HCT116 (cell line): ENCODE measurements at regions not wholly inside any gene's neighbourhood (a gene's known extent, or its start where the extent isn't known, plus 50 kb on each side); places are given as distances from the start of the nearest gene placed in this dataset.

Experiments used
- ATAC-seq: fragments of 200-7000 bp; cut with Tn5 transposase; 2 replicates; pipeline ENCODE4 v1.9.1; 2020; ENCODE audit warnings: mild to moderate bottlenecking, moderate library complexity
- BruUV-seq: library from RNA; stranded (reverse); fragments of 400-500 nt; replicated peaks from 2 replicates; lab custom pipeline; 2021; lab: Mats Ljungman, UMichigan
- CTCF ChIA-PET: fragments of 300-600 bp; sonication (Branson Sonifier 250); formaldehyde crosslinking; loops from one replicate; lab custom pipeline; 2021; ENCODE audit warnings: antibody characterized with exemption; lab: Charles Lee
- POLR2A ChIA-PET: fragments of 300-600, 350-600 bp; sonication (Branson Sonifier 250); formaldehyde crosslinking; loops from one replicate; lab custom pipeline; 2021; ENCODE audit warnings: antibody characterized with exemption; lab: Charles Lee
- RAD21 ChIA-PET, 2 experiments: fragments of 300-600 bp; sonication (Branson Sonifier 250); formaldehyde crosslinking; loops; one replicate each; lab custom pipeline; 2023; ENCODE audit warnings: low total read pairs in 2 of 2; ENCODE audit not compliant: uncharacterized antibody in 2 of 2, unreplicated experiment in 2 of 2, low non-redundant PET in 1 of 2; lab: Charles Lee
- DNase-seq: peaks from one replicate; pipeline ENCODE4 v3.0.0-alpha.2; 2010; ENCODE audit warnings: low read depth, low spot score
- H2AFZ ChIP-seq: fragments of 200-600 bp; shearing (Covaris generic), sonication (generic); 2 replicates; pipeline ENCODE4 v1.6.1; 2017; ENCODE audit warnings: low read depth, mixed run types, mixed read lengths, antibody characterized with exemption, low read length; ENCODE audit not compliant: poor library complexity, severe bottlenecking
- H3K27ac ChIP-seq: 2 replicates; pipeline ENCODE4 v1.5.1; 2012; ENCODE audit warnings: low read depth, low read length
- H3K27me3 ChIP-seq: fragments of 200-600 bp; sonication (generic); 2 replicates; pipeline ENCODE4 v1.6.1; 2016; ENCODE audit warnings: mixed run types, low read length, mixed read lengths; ENCODE audit not compliant: insufficient read depth
- H3K36me3 ChIP-seq, 2 experiments: fragments of 200-500 bp in 1 of 2; fragments of 200-600 bp in 1 of 2; sonication (Bioruptor generic) in 1 of 2; sonication (generic) in 1 of 2; 2 replicates each; pipeline versions ENCODE4 v1.5.1 to v1.6.1; 2014 to 2016; ENCODE audit warnings: low read length in 2 of 2, inconsistent platforms in 1 of 2, mixed read lengths in 1 of 2, mixed run types in 1 of 2; ENCODE audit not compliant: insufficient read depth in 2 of 2, control insufficient read depth in 1 of 2
- H3K4me1 ChIP-seq, 2 experiments: fragments of 200-600 bp in 1 of 2; sonication (generic) in 1 of 2; 2 replicates each; pipeline versions ENCODE4 v1.5.1 to v1.6.1; 2012 to 2017; ENCODE audit warnings: low read length in 2 of 2, inconsistent platforms in 1 of 2, mild to moderate bottlenecking in 1 of 2, mixed read lengths in 1 of 2, mixed run types in 1 of 2, moderate library complexity in 1 of 2; ENCODE audit not compliant: insufficient read depth in 2 of 2, control insufficient read depth in 1 of 2
- H3K4me2 ChIP-seq: fragments of 200-600 bp; sonication (generic); 2 replicates; pipeline ENCODE4 v1.6.1; 2017; ENCODE audit warnings: mixed run types, low read length, mixed read lengths
- H3K4me3 ChIP-seq, 2 experiments: fragments of 200-600 bp in 1 of 2; sonication (generic) in 1 of 2; replicated peaks in 1 of 2; 2 replicates each; pipeline ENCODE4 v1.5.1; 2011 to 2016; ENCODE audit warnings: low read length in 2 of 2, control low read depth in 1 of 2, low read depth in 1 of 2, mild to moderate bottlenecking in 1 of 2, mixed read lengths in 1 of 2, mixed run types in 1 of 2
- H3K79me2 ChIP-seq: fragments of 200-600 bp; sonication (generic); 2 replicates; pipeline ENCODE4 v1.6.1; 2017; ENCODE audit warnings: mild to moderate bottlenecking, mixed run types, low read length, moderate library complexity, mixed read lengths; ENCODE audit not compliant: insufficient read depth
- H3K9ac ChIP-seq: fragments of 200-600 bp; sonication (generic); 2 replicates; pipeline ENCODE4 v1.6.1; 2016; ENCODE audit warnings: low read length, mixed read lengths
- H3K9me2 ChIP-seq: fragments of 200-600 bp; sonication (generic), shearing (Covaris generic); 2 replicates; pipeline ENCODE4 v1.6.1; 2017; ENCODE audit warnings: mixed run types, mild to moderate bottlenecking, moderate library complexity; ENCODE audit not compliant: insufficient read depth
- H3K9me3 ChIP-seq, 2 experiments: fragments of 200-500 bp in 1 of 2; fragments of 200-600 bp in 1 of 2; sonication (Bioruptor generic) in 1 of 2; sonication (generic) in 1 of 2; 2 replicates each; pipeline ENCODE4 v1.6.1; 2014 to 2017; ENCODE audit warnings: low read length in 2 of 2, mixed read lengths in 2 of 2, inconsistent platforms in 1 of 2, low read depth in 1 of 2, mild to moderate bottlenecking in 1 of 2, mixed run types in 1 of 2, moderate library complexity in 1 of 2; ENCODE audit not compliant: control insufficient read depth in 1 of 2, insufficient read depth in 1 of 2
- H4K20me1 ChIP-seq: fragments of 200-600 bp; sonication (generic), shearing (Covaris generic); 2 replicates; pipeline ENCODE4 v1.6.1; 2017; ENCODE audit warnings: mixed run types, mild to moderate bottlenecking, moderate library complexity; ENCODE audit not compliant: insufficient read depth
- EGR1 ChIP-seq: IDR thresholded peaks from 2 replicates; pipeline ENCODE4 v1.6.1; 2012; ENCODE audit warnings: low read depth
- ELF1 ChIP-seq: IDR thresholded peaks from 2 replicates; pipeline ENCODE4 v1.6.1; 2012; ENCODE audit warnings: low read depth, borderline replicate concordance
- JUND ChIP-seq: IDR thresholded peaks from 2 replicates; pipeline ENCODE4 v1.6.1; 2012
- POLR2AphosphoS5 ChIP-seq: IDR thresholded peaks from 2 replicates; pipeline ENCODE4 v1.6.1; 2011; ENCODE audit warnings: mild to moderate bottlenecking, low read depth, low read length, moderate library complexity
- YY1 ChIP-seq: IDR thresholded peaks from 2 replicates; pipeline ENCODE4 v1.6.1; 2011; ENCODE audit warnings: low read length, low read depth, moderate library complexity, mild to moderate bottlenecking; ENCODE audit not compliant: insufficient replicate concordance; ENCODE audit errors: extremely low read depth
- intact Hi-C: fragments of 100-400 bp; cut with micrococcal nuclease; formaldehyde crosslinking; loops from 2 replicates; pipeline ENCODE4 v1.10.0; 2022
- TF ChIP-seq, protein P1 (sequence below): IDR thresholded peaks from 2 replicates; pipeline ENCODE4 v1.6.1; 2012

DNA sequence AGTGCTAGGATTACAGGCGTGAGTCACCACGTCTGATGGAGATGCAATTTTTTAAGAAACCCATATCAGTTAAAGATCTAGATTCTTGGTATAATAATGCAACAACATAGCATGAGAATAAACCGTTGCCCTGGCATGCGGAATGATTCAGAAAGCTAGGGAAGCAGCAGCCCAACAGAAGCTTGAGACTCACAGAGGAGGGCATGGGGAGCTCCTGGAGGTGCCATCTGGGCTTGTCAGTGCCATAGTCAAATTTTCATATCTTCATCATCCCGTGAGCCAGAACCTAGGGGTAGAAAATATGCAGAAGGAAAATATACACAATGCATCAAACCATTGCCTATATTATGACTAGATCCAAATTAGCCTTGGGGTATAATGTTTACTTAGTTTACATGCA, 118.7 kb upstream of the ADAMTS16 start:
- Histone ChIP-seq H3K4me2 (no peak overlapping the region), H4K20me1 (no peaks in the 10 kb centered on the region), H3K9me3 (no peaks in the 10 kb centered on the region), H3K27ac (no peak overlapping the region), H3K4me3 (no peak overlapping the region), H3K4me1 (no peaks in the 10 kb centered on the region), H3K27me3 (0 out of 2 replicates have a peak, but pooled peaks cover 8% of the 10 kb centered on the region)
- no peak for TF ChIP-seq ELF1
- TF ChIP-seq, all 23 proteins: peak for 0
- no peak overlapping the region for H3K9ac ChIP-seq
- ChIA-PET RAD21 (no interaction called here), POLR2A (no interaction called here), CTCF (no interaction called here)
- BruUV-seq = no TSS peak
- ATAC-seq = no peak
- no peaks in the 10 kb centered on the region for H3K9me2 ChIP-seq
- H3K79me2 ChIP-seq = no peaks in the 10 kb centered on the region
- DNase-seq = no peak
- no peak overlapping the region for H2AFZ ChIP-seq
- intact Hi-C loops = no loop called here
- no peaks in the 10 kb centered on the region for H3K36me3 ChIP-seq

DNA sequence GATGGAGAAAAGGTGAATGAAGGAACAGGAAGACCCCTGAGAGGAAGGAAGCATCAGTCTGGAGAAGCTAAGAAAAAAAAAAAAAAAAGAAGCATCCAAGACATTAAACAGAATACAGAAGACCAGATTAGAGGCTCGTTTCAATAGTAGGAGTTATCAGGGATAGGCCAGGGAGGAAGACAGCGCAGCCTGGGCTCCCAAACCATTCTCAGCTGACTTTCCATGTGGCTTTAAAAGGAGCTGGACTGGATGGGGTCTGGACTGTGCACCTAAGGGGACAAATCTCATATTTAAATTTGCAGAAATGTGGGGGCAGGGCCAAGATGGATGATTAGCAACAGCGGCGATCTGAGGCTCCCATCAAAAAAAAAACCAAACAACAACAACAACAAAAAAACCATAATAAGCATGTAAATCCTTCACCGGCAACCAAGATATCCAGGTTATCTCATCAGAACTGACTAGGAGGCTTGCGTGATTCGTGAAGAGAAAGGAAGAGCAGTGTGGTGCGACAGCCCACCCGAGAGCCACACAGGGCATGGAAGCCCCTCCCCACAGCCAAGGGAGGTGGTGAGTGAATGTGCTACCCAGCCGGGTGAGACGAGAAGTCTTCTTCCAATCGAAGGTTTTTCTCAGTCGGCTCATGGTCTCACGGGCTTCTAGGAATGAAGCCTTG, 114.9 kb upstream of the ADAMTS16 start:
- no peaks in the 10 kb centered on the region for H4K20me1 ChIP-seq
- TF ChIP-seq, protein P1, sequence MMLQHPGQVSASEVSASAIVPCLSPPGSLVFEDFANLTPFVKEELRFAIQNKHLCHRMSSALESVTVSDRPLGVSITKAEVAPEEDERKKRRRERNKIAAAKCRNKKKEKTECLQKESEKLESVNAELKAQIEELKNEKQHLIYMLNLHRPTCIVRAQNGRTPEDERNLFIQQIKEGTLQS = no peak
- TF ChIP-seq YY1 (no peak), EGR1 (no peak), POLR2AphosphoS5 (no peak), JUND (no peak)
- H3K4me1 ChIP-seq = no peaks in the 10 kb centered on the region
- POLR2A ChIA-PET = interaction anchor here (0.6 kb wide), 1 partner anchor 13 kb away, joined by 3 read pairs; no protein-coding TSS in a partner anchor
- no peak overlapping the region for H3K9ac ChIP-seq
- H3K9me2 ChIP-seq = no peaks in the 10 kb centered on the region
- no TSS peak for BruUV-seq
- ATAC-seq = no peak
- no peaks in the 10 kb centered on the region for H3K36me3 ChIP-seq
- CTCF ChIA-PET = no interaction called here
- RAD21 ChIA-PET = no interaction called here
- H3K4me2 ChIP-seq = no peak overlapping the region
- H2AFZ ChIP-seq = no peak overlapping the region
- H3K79me2 ChIP-seq = no peaks in the 10 kb centered on the region
- H3K4me3 ChIP-seq = no peak overlapping the region
- no peak for DNase-seq
- 0 out of 2 replicates have a peak, but pooled peaks cover 3% of the 10 kb centered on the region for H3K27me3 ChIP-seq
- no peaks in the 10 kb centered on the region for H3K9me3 ChIP-seq
- intact Hi-C loops = no loop called here
- H3K27ac ChIP-seq = no peak overlapping the region
